RWPE1 (cell line): ENCODE measurements at regions not wholly inside any gene's neighbourhood (a gene's known extent, or its start where the extent isn't known, plus 50 kb on each side); places are given as distances from the start of the nearest gene placed in this dataset.

Experiments used
- CTCF ChIA-PET: fragments of 350-600 bp; sonication (Branson Sonifier 250); formaldehyde crosslinking; extraction: SDS; loops from one replicate; lab custom pipeline; 2021; lab: Yijun Ruan, JAX
- POLR2A ChIA-PET: fragments of 400-600 bp; formaldehyde crosslinking; extraction: SDS; loops from one replicate; lab custom pipeline; 2020; ENCODE audit warnings: antibody characterized with exemption; ENCODE audit not compliant: low non-redundant PET; lab: Yijun Ruan, JAX
- DNase-seq: peaks from one replicate; pipeline ENCODE4 v3.0.0; 2012; ENCODE audit warnings: low spot score
- H3K27ac ChIP-seq: fragments of 450-650 bp; 2 replicates; pipeline ENCODE4 v1.5.1; 2017
- CTCF ChIP-seq: fragments of 450-650 bp; conservative IDR thresholded peaks from 2 replicates; pipeline ENCODE4 v1.5.1; 2017; ENCODE audit warnings: low read depth, mild to moderate bottlenecking

- CTCF ChIA-PET, result interaction anchor here (1.0 kb wide), 1 partner anchor 119 kb away, joined by 3 read pairs; no protein-coding TSS in a partner anchor
- no peak for TF ChIP-seq CTCF
- DNase-seq, result no peak
- POLR2A ChIA-PET, result no interaction called here
- no peak overlapping the region for H3K27ac ChIP-seq
Observed at GRCh38 chr3:159887168-159887567, 101.5 kb upstream of the IL12A start.

- TF ChIP-seq CTCF, result no peak
- DNase-seq, result no peak
- CTCF ChIA-PET, result interaction anchor here (0.5 to 1.0 kb wide), 2 partner anchors 15 to 118 kb away, joined by 3 read pairs; no protein-coding TSS in a partner anchor
- no peak overlapping the region for H3K27ac ChIP-seq
- POLR2A ChIA-PET, result no interaction called here
Observed at GRCh38 chr3:159887911-159888310, 100.7 kb upstream of the IL12A start.

- DNase-seq, result no peak
- TF ChIP-seq CTCF, result no peak
- CTCF ChIA-PET, result interaction anchor here (0.5 to 1.6 kb wide), 4 partner anchors 30 to 718 kb away, joined by 3 to 7 read pairs (median 3); partner anchors contain the start of gene IL12A
- H3K27ac ChIP-seq, result no peak overlapping the region
- POLR2A ChIA-PET, result no interaction called here
Observed at GRCh38 chr3:159892171-159892795, 96.4 kb upstream of the IL12A start.

GRCh38 chr3:159892801-159893200 lies 95.8 kb upstream of the IL12A start:
- ChIA-PET CTCF (interaction anchor here (0.5 to 1.6 kb wide), 5 partner anchors 30 to 210 kb away, joined by 3 to 7 read pairs (median 3); partner anchors contain the start of gene IL12A), POLR2A (no interaction called here)
- DNase-seq, result no peak
- TF ChIP-seq CTCF, result no peak
- H3K27ac ChIP-seq, result no peak overlapping the region

GRCh38 chr3:159894386-159894785 lies 94.2 kb upstream of the IL12A start:
- no peak for DNase-seq
- POLR2A ChIA-PET, result no interaction called here
- TF ChIP-seq CTCF, result no peak
- H3K27ac ChIP-seq, result no peak overlapping the region
- CTCF ChIA-PET, result interaction anchor here (0.6 to 0.7 kb wide), 2 partner anchors 112 to 858 kb away, joined by 6 to 8 read pairs; no protein-coding TSS in a partner anchor

GRCh38 chr3:159895430-159895829 lies 93.2 kb upstream of the IL12A start:
- POLR2A ChIA-PET, result no interaction called here
- TF ChIP-seq CTCF, result no peak
- H3K27ac ChIP-seq, result no peak overlapping the region
- no peak for DNase-seq
- CTCF ChIA-PET, result interaction anchor here (0.5 to 0.6 kb wide), 2 partner anchors 161 to 1801 kb away, joined by 3 to 5 read pairs; no protein-coding TSS in a partner anchor
